ENCODE measurements at regions not wholly inside any gene's neighbourhood (a gene's known extent, or its start where the extent isn't known, plus 50 kb on each side); places are given as distances from the start of the nearest gene placed in this dataset.

DNA sequence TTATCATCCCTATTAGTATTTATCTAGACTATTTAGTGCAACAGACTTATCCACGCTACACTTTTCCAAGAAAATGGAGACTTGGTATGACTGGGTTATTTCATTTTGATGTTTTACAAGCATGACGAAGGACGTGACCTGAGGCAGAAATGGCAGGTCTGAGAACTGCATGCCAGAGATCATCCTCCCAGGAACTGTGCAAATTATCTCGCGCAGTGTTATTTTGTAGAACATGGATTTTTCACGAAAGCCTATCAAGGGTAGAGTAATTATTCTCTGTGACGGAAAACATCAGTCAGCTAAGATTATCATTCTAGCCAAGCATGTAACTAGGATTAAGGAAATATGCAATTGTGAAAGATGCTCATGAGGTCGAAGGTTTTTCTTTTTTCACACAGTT is 361.5 kb upstream of the AJAP1 start:
- no peak for DNase-seq

DNA sequence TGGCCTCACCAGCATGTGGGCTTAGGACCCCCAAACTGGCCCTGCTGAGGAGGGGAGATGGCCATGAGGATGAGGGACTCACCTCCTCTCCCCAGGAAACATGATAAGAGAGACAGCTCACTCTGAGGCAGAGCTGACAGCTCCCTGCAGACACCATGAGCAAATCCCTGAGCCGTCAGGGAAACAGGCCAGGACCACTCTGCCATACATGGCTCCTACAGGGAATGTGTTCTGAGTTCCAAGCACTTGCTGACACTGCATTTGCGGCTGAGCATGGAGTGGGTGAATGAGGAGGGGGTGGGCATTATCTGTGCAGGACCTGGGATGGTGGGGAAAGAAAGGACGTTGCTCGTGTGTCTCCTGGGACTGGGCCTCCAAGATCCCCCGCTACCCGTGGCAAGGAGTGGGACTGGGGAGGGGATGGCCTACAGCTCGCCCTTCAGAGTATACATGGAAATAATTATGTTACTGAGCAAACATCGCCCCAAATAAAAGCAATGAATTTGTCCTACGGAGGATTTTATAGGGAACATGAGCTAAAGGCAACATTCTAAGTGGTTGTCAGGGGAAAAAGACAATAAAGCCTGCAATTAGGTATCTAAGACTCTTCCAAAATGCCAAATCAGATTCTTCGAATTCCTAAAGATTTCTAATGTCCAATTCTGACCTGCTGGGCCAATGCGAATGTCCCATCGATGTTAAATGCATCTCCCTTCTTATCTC is 355.9 kb upstream of the AJAP1 start:
- DNase-seq: no peak

DNA sequence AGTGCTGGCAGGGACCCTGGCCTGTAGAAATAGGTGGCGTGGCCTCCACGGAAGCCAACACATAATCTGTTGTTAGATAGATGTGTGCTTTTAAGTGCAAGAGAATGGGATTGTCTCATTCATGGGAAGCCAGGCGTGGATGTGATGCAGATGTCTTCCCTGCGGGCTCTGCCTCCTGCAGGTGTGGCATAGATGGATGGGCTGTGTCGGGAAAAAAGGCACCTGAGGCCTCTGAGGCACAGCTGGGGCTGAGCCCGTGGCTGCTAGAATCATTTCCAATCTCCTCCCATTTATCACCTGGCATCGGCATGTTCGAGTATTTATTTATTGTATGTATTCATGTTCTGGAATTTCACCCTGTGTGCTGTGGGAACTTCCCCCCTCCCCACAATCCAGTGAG is 353.4 kb upstream of the AJAP1 start:
- DNase-seq: no peak

DNA sequence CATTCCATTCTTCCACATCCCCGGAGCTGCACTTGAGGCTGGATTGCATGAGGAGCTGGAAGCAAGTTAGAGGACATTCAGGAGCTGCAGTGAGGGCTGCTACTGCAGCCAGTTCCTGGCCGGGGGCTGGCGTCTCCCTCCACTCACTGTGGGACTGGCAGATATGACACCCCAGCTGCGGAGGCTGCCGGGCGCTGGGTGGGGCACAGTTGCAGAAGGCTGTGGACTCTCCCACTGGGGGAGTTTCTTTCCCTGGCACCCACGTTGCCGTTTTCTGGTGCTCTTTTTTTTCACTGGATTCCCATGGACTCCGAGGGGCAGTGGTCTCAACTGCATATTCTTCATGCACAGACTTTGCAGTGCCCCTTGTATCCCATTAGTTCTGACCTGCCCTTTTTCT is 351.1 kb upstream of the AJAP1 start:
- no peak for DNase-seq

DNA sequence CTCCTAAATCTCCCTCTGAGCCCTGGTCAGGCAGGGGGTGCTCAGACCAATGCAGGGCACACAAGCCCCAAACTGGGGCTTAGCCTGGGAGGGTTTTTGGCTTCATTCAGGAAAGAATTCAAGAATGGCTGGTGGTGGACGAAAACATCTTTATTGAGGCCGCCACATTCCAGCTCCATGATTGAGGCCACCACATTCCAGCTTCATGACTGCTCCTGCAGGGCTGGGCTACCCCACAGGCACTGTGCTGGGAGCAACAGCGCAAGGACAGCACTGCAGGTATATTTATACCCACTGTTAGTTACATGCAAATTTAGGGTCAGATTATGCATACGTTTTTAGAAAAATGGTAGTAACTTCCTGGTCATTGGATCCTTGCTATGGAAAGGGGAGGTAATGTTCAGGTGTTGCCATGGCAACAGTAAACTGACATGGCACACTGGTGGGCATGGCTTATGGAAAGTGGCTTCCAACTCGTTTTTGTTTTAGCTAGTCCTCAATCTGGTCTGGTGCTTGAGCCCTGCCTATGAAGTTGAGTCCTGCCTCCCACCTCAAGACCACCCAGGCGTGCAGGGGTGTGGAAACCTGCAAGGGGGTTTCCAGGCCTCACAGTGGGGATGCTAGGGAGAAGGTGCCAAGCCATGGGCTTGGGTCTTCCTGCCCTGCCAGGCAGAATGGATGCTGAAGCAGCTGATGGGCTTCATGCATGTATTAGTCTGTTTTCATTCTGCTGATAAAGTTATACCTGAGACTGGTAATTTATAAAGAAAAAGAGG is 348.7 kb upstream of the AJAP1 start:
- no peak for DNase-seq

DNA sequence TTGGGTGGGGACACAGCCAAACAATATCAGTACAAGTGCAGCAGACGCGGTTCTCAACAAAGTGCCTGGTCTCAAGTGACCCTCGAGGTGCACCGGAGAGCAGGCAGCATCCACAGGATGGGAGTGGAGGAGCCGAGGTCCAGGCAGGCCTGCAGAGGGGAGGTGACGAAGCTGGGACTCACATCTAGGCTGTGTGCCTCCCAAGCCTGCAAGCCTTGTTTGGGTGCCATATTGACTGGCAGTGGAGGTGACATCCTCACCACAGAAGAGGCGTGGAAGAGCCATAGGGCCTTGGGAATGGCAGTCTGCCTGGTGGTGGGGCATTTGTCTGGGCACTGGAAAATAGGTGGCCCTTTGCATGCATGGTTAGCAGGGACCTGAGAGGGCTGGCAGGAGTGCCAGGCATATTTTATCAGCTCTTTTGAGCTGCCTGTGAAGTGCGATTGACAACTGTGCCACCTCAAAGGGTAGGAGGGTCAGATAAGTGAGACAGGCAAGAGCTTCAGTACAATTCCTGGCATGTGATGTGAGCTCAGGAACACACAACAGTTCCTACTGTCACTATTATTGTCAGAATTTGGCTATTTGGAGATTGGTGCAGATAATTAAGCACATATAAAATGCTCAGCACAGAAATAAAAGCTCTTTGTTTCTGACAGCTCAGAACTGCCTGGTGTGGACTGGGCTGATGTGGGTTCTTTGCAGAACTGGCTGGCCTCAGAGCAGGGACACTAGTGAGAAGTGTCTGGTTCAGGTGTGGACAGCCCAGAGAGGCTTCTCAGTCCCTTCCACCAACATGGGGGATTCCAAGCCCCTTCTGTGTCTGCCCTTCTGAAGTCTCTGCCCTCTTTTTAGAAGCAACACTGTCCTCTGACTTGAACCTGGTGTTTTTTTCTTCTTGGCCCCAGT is 347.6 kb upstream of the AJAP1 start:
- no peak for DNase-seq

DNA sequence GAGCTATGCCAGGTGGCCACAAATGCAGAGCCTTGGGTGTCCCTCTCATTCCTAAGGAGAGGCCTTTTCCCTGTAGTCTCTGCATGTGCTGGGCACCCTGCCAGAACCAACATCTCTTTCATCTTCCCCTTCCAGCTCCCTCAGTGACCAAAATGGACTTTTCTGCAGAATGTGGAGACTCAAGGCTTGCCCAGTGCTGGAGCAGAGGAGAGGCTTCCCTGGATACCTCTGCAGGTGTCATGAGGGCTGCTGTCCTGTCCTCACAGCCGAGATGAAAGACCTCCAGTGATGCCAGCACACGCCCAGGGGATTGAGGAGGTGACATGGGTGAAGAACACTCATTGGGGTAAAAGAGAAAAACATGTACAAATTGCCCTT is 347.0 kb upstream of the AJAP1 start:
- no peak for DNase-seq

DNA sequence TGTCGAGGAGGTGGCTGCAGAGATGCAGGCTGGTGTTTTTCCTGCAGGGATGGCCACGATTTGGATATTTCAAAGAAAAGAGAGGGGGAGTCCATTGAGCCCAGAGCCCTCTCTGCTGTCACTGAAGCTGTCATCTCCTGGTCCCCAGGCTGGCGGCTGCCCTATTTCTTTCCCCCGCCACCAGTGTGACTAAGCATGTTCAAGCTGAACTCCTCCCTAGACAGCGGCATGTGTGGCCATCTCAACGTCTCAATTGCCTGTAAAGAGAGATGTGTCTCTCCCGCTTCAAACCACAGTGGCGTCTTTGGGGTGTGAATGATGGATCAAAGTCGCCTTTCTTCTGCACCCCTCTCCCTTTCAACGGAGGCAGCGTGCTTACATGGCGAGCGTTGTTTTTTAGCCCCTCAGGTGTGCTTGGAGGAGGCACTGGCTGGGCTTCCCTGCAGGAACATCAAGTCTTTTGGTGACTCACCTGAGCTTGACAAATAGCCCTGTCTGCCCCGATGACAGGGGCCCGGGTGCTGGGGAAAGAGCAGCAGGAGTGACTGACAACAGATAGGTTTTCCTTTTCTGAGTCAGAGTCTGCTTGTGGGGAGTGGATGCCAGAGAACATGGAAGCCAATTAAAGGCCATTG is 346.4 kb upstream of the AJAP1 start:
- DNase-seq: no peak

DNA sequence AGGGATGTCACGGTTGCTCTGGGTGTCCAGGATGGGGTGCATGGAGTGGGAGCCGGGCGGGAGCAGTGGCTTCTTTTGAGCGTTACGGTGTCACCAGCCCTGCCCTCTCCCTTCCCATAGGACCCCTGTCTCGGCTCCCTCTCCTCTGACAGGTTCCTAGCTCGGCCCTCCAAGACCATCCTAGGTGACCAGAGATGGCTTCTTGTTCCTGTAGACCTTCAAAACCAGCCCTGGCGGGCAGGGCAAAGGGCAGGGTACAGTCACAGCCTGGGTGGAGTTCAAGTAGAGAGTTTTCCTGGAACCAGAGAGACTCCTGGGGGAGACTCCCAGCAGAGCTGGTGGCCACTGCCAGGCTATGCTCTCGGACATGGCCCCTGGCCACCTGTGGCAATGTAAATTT is 345.6 kb upstream of the AJAP1 start:
- no peak for DNase-seq

DNA sequence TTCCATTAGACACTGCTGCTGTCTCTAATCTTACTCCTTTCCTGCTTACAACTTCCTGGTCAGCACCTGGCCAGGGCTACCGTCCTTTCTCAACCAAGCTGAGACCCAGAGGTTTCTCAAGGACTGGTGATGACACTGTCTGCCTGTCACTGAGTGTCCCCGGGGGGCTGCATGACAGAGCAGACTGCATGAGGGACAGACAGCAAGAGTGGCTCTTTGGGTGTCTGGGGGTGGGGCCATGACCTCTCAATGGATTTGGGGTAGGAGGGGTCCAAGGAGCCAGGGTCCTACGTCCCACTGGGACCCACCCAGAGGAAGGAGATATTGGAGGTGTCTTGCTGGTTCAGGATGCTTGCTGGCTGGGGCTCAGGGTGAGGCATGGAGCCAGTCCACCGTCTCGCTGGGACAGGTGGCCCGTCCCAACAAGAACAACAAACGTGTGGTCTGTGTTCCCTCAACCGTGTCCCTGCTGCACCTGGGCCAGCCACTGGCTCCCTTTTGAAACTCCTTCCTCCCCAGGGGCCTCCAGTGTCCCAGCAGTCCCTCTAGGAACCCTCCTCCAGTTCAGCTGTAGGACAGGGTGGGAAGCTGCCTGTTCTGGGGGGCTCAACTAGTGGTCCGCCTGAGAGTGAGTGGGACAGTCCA is 344.6 kb upstream of the AJAP1 start:
- DNase-seq: no peak

DNA sequence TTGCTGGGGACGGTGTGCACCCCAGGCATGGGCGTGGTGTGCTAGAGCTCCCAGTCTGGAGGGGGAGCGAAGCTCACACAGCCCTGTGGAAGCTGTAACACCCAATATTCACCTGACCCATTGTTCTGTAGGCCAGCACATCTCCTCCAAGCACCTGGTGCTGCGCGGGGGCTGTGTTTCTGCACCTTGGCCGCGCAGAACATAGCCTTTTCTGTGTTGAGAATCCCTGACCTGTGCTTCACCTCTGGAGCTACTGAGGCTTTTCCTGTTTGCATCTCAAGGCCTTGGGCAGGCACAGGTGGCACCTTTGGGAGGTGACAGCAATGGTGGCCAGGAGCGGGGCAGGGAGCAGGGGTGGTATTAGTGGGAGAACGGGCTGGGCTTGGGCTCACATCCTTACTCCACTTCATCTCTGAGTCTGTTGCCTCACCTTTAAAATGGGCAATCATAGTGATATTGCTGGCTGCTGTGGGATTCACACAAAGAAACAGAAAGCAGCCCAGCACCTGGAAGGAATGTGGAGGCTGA is 343.9 kb upstream of the AJAP1 start:
- DNase-seq: no peak

DNA sequence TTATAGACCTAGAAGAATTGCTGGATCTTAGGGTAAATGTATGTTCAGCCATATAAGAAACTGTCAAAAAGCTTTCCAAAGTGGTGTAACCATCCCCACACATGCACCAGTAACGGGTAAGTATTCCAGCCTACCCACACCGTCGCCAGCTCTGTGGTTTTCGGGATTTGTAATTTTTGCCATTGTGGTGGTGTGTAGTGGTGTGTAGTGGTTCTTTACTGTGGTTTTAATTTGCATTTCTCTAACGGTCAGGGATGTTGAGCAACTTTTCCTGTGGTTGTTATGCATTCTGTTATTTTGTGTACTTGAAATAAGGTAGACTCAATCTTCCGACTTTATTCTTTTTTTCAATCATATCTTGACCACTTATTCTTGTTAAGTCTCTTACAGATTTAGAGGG is 342.4 kb upstream of the AJAP1 start:
- DNase-seq: no peak

DNA sequence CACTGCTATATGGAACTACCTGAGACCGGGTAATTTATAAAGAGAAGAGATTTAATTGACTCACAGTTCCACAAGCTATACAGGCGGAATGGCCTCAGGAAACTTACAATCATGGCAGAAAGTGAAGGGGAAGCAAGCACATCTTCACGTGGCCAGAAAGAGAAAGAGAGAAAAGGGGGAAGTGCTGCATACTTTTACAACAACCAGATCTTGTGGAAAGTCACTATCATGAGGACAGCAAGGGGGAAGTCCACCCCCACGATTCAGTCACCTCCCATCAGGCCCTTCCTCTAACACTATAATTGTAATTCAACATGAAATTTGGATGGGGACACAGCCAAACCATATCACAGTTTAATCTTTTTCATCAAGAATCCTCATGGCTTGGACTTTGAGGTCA is 339.2 kb upstream of the AJAP1 start:
- DNase-seq: no peak

DNA sequence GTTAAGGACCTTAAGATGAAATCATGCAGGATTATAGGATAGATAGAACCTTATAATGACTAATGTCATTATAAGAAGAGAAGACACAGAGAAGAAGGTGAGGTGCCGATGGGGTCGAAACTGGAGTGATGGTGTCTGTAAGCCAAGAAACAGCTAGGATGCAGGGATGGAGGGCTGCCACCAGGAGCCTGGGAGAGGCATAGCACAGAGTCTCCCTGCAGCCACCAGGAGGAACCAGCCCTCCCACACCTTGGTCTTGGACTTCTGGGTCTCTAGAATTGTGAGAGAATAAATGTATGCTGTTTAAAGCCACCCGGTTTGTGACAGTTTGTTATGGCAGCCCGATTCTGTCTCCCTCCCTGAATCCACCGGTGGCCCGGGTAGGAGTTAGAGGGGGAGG is 337.2 kb upstream of the AJAP1 start:
- DNase-seq: no peak

DNA sequence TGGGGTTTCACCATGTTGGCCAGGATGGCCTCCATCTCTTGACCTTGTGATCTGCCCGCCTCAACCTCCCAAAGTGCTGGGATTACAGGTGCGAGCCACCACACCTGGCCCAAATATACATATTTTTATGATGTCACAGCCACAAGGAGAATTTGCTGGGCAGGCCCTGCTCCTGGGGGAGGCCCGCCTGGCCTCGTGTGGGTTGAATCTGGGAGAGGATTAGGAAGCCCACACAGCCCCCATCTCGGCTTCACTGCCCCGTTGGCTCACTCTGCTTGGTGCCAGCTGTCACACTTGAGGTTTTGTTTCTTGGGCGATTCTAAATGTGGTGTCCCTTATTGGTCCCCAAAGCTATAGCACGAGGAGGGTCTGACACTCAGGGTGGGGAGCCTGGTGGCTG is 335.7 kb upstream of the AJAP1 start:
- no peak for DNase-seq

DNA sequence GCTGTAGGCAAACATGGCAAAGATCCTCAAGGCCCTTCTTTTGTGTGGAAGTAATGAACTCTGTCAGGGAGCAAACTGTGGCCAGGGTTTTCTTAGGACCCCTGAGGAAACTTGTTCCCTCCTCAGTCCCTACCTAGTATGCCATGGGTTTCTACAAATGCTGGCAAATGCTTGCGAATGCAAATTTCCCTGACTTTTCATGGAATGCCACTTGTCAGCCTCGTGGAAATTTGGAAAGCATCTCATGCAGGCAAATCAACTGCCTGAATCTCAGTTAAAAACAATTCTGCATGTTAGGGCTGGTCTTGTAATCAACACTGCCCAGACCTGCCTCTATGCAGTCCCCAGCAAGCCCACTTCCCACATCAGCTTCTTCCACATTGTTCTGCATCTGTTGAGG is 334.9 kb upstream of the AJAP1 start:
- DNase-seq: no peak

DNA sequence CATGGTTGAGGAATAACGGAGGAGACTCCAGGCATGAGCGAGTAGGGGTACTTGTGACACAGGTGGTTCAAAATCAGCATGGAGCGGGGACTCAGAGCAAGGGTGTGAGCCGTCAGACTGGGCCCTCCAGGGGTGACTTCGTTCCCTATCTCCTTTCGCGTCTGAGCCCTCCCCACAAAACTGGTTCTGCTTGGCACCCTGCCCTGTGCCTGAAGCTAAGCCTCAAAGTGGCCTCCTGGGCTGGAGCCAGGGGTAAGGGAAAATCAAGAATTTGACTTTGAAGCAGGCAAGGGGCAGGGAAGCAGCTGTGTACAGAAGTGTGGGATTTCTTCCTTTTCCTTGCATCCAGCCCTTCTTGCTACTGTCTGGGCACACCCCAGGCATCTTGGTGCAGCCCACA is 331.5 kb upstream of the AJAP1 start:
- no peak for DNase-seq

DNA sequence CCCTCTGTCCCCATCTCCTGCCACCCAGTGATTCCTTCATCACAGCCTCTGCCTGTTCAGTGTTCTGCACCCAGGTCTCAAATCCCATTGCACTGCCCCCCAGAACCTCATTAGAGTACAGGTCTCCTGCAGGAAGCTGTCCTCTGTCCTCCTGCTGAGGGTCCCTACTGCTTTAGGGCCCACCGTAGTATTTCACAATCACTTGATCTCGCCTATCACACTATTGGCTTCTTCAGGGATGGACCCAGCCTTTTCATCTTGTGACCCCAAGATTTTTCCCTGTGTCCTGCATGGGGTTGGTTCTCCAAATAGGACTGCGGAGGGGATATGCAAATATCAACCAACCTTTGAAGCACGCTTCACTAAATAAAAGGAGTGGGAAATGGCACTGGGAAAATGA is 331.1 kb upstream of the AJAP1 start:
- DNase-seq: no peak

DNA sequence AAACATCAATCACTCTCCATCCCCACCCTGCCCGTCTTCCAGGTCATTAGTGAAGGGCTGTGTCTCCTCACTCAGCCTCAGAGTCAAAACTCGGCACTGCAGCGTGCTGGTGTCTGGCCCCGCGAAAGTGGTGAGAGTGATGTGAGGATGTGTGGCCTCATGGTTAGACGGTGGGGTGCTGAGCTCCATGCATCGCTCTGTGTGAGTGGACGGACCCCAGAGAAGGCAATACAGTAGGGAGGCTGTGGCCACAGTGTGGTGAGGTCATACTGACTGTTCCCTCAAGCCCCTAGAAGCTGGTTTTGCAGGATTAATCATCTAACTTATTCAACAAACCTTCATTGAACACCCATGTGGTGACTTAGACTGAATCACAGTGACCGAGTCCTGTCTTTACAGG is 329.9 kb upstream of the AJAP1 start:
- no peak for DNase-seq

DNA sequence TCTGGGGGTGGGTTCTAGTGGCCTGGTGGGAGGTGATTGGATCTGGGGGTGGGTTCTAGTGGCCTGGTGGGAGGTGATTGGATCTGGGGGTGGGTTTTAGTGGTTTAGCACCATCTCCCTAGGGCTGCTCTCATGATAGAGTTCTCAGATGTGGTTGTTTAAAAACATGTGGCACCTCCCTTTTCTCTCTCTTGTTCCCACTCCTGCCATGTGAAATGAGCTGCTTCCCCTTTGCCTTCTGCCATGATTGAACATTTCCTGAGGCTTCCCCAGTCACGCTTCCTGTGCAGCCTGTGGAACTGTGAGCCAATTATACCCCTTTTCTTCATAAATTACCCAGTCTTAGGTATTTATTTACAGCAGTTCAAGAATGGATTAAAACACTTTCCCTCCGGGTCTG is 327.3 kb upstream of the AJAP1 start:
- no peak for DNase-seq

DNA sequence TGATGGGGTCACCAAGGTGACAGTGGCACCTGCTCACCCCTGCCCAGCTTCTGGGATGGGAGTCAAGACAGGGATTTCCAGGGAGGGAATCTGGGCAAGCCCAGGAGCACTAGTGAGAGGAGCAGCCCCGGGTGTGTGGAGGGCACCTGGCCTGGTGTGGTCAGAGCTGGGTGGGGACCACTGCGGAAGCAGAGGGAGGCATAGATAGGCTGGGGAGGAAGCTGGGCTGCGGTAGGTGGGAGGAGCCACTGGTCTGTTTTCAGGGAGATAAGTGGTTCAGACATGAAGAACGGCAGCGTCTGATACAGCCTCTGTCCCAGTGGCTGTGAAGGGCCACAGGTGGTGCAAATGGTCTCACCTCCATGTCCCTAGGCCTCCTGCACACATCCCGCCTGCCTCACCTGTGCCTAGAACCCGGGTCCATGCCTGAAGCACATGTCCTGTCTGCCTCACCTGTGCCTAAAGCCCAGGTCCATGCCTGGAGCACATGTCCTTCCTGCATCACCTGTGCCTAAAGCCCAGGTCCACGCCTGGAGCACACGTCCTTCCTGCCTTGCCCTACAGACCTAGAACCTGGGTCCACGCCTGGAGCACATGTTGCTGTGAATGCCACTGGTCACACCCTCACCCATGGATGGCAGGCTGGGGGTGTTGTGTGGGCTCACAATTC is 325.9 kb upstream of the AJAP1 start:
- DNase-seq: no peak
